ENCODE measurements at regions not wholly inside any gene's neighbourhood (a gene's known extent, or its start where the extent isn't known, plus 50 kb on each side); places are given as distances from the start of the nearest gene placed in this dataset.

GRCh38 chr5:152686931-152687330 lies 281.9 kb upstream of the NMUR2 start:
- TF ChIP-seq CTCF (IDR thresholded peaks at IDR 0.05) (no peak), POLR2A (IDR thresholded peaks at IDR 0.05) (no peak)
- Histone ChIP-seq H3K27me3 (no peaks in the 10 kb centered on the region), H3K36me3 (no peaks in the 10 kb centered on the region), H3K27ac (no peak overlapping the region), H3K4me3 (no peak overlapping the region), H3K9me3 (no peaks in the 10 kb centered on the region), H3K4me1 (peaks cover 5 to 29% (median 7%) of the 10 kb centered on the region in 3 donors)
- no peak for DNase-seq
- WGBS, 2 donors, result 50 to 81% methylated on average over 1 to 3 of the region's 4 CpGs
- intact Hi-C loops (cut with DNase I), result no loop called here

DNA sequence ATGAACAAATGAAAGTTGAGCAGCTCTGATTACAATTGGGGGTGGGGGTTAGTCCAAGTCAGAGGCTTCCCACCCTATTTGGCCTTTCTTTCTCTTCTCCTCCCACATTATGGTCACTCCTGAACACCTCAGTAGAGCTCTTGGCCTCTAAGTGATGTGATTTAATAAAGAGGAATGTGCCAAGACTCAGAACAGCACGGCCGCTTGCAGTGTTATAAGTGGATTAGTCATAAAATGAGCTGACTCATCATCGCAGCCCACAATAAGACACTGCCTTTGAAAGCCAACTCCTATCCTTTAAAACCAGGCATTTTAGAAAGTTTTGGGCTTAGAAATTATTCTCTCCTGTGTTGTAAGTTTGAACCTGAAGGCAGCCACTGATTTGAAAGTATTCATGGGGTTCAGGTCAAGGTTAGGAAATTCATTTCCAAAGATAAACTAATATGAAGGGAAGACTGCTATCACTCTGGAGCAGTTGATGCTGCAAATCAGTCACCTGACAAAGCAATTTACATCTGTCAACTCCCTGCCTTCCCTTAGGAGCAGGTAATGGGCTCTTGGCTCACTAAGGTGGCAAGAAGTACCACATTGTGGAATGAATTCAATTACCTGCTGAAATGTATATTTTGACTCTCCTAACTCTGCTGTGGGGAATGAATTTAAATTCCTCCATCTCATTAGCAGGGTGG lies 283.6 kb upstream of the NMUR2 start:
- Histone ChIP-seq H3K27ac (peak overlapping the region in 2 of 4 donors; percentile 17 to 22), H3K9me3 (no peaks in the 10 kb centered on the region), H3K4me3 (no peak overlapping the region), H3K4me1 (peaks cover 5 to 29% (median 7%) of the 10 kb centered on the region in 3 donors), H3K36me3 (no peaks in the 10 kb centered on the region), H3K27me3 (no peaks in the 10 kb centered on the region)
- intact Hi-C loops (cut with DNase I), result no loop called here
- DNase-seq, result no peak
- TF ChIP-seq POLR2A (IDR thresholded peaks at IDR 0.05) (no peak), CTCF (IDR thresholded peaks at IDR 0.05) (no peak)
- WGBS, 2 donors, result 13 to 16% methylated on average over 3 of the region's 3 CpGs

DNA sequence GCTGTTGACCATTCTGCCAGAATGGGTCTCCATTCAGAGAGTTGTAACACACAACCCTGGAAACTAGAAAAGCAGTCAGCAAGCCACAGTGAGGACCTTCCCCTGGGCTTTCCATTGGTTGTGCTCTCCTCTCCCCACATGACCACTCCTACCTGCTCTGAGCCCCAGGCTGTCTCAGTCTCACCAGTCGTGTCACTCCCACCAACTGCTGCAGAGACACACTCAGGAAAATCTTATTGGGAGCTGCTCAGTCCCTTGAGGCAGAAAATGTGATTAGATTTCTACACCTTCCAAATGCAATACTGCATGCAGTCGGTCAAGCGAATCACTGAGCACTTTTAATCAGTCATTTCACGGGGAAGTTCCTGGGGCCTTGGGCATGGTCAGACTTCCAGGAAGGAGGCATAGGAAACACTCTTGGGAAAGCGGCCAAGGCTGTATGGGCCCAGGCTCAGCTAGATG lies 284.2 kb upstream of the NMUR2 start:
- Histone ChIP-seq H3K27me3 (no peaks in the 10 kb centered on the region), H3K27ac (peak overlapping the region in 2 of 4 donors; percentile 17 to 22), H3K4me1 (peaks cover 5 to 29% (median 7%) of the 10 kb centered on the region in 3 donors), H3K4me3 (no peak overlapping the region), H3K9me3 (no peaks in the 10 kb centered on the region), H3K36me3 (no peaks in the 10 kb centered on the region)
- 38 to 45% methylated on average over 5 of the region's 5 CpGs for WGBS, 2 donors
- intact Hi-C loops (cut with DNase I), result no loop called here
- no peak for TF ChIP-seq POLR2A (IDR thresholded peaks at IDR 0.05)
- no peak for TF ChIP-seq CTCF (IDR thresholded peaks at IDR 0.05)
- no peak for DNase-seq

GRCh38 chr5:152694231-152694630 lies 289.2 kb upstream of the NMUR2 start:
- Histone ChIP-seq H3K27ac (no peak overlapping the region), H3K27me3 (no peaks in the 10 kb centered on the region), H3K4me1 (peaks cover under 1 to 17% (median 4%) of the 10 kb centered on the region in 3 donors), H3K4me3 (no peak overlapping the region), H3K36me3 (no peaks in the 10 kb centered on the region), H3K9me3 (no peaks in the 10 kb centered on the region)
- WGBS, 2 donors, result 39 to 50% methylated on average over 2 of the region's 2 CpGs
- intact Hi-C loops (cut with DNase I), result no loop called here
- DNase-seq, result no peak
- TF ChIP-seq POLR2A (IDR thresholded peaks at IDR 0.05), result no peak
- no peak for TF ChIP-seq CTCF (IDR thresholded peaks at IDR 0.05)

GRCh38 chr5:152701305-152701949 lies 296.3 kb upstream of the NMUR2 start:
- intact Hi-C loops (cut with DNase I), result no loop called here
- no peak for TF ChIP-seq POLR2A (IDR thresholded peaks at IDR 0.05)
- no peak for TF ChIP-seq CTCF (IDR thresholded peaks at IDR 0.05)
- WGBS, 2 donors, result 46 to 48% methylated on average over 2 of the region's 2 CpGs
- no peaks in the 10 kb centered on the region for H3K27me3 ChIP-seq
- no peaks in the 10 kb centered on the region for H3K4me1 ChIP-seq
- H3K27ac ChIP-seq, result no peak overlapping the region
- no peaks in the 10 kb centered on the region for H3K36me3 ChIP-seq
- DNase-seq, result no peak
- H3K9me3 ChIP-seq, result no peaks in the 10 kb centered on the region
- no peak overlapping the region for H3K4me3 ChIP-seq
